ENCODE measurements at regions not wholly inside any gene's neighbourhood (a gene's known extent, or its start where the extent isn't known, plus 50 kb on each side); places are given as distances from the start of the nearest gene placed in this dataset.

DNA sequence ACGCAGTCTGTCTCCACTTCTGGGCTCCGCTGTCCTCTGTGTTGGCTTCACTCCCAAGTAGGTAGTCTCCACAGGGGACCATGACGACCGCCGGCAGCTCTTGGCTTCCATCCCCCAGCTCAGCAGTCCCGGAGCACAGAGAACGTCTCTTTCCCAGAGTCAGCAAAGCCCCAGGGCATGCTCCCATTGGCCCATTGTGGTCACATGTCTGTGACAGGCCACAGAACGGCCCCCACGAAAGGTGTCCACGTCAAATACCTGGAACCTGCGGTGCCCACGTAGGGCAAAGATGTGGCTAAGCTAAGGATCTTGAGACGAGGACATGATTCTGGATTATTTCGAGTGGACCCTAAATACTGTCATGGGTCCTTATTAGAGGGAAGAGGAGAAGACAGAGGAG, 438.4 kb upstream of the SULF2 start:
- TF ChIP-seq CTCF (conservative IDR thresholded peaks at IDR 0.05 in 1 of 2, IDR thresholded peaks at IDR 0.05 in 1 of 2; ENCODE audit: extremely low read depth in 1 of 2, insufficient read depth in 1 of 2, low read depth in 1 of 2, low read length in 2 of 2) (no peak), EZH2 (IDR thresholded peaks at IDR 0.05; ENCODE audit: borderline replicate concordance, low read length) (no peak)

Data from mammary epithelial cell (primary cell).